Pancreas (tissue), 10 donors: ENCODE measurements at regions not wholly inside any gene's neighbourhood (a gene's known extent, or its start where the extent isn't known, plus 50 kb on each side); places are given as distances from the start of the nearest gene placed in this dataset.

Source experiments
- ATAC-seq, 4 donors: fragments of 200-7000 bp; cut with Tn5 transposase; one replicate each; pipeline versions ENCODE4 v1.8.0 to v1.9.1; 2020; ENCODE audit warnings: mild to moderate bottlenecking in 4 of 4, moderate library complexity in 4 of 4
- DNase-seq, 6 donors: peaks; one replicate each; pipeline ENCODE4 v3.0.0-alpha.2; 2020
- FAIRE-seq: peaks from 2 replicates; lab custom pipeline; 2012; peaks lifted over from hg19 to GRCh38; lab: Jason Lieb, UNC
- H3K27ac ChIP-seq, 4 donors: fragments of 200-600 bp; sonication (generic); 1 replicate in 3 of 4; 2 replicates in 1 of 4; pipeline versions ENCODE4 v1.5.0 to v1.8.0; 2020
- H3K27me3 ChIP-seq, 4 donors: fragments of 200-600 bp; one replicate each; pipeline ENCODE4 v1.8.0; 2021
- H3K36me3 ChIP-seq, 3 donors: fragments of 200-600 bp; sonication (generic) in 1 of 3; one replicate each; pipeline versions ENCODE4 v1.5.0 to v1.8.0; 2020 to 2021
- H3K4me1 ChIP-seq, 3 donors: fragments of 200-600 bp; one replicate each; pipeline ENCODE4 v1.8.0; 2021
- H3K4me3 ChIP-seq, 4 donors: fragments of 200-600 bp; sonication (generic) in 2 of 4; one replicate each; pipeline versions ENCODE4 v1.5.0 to v1.8.0; 2020 to 2021
- H3K9me3 ChIP-seq, 4 donors: fragments of 200-600 bp; one replicate each; pipeline ENCODE4 v1.8.0; 2021
- CTCF ChIP-seq, 4 donors: fragments of 200-600 bp; sonication (generic) in 3 of 4; IDR thresholded peaks; one replicate each; pipeline versions ENCODE4 v1.5.0 to v1.8.0; 2021; ENCODE audit warnings: antibody characterized with exemption in 4 of 4
- WGBS, 2 donors: extraction: QIAGEN DNeasy Blood & Tissue Kit; methylation state at CpG; one replicate each; pipeline ENCODE4 v1.1.7; 2013; 5-methylcytosine and 5-hydroxymethylcytosine counted together
- intact Hi-C, 3 donors: fragments of 100-400 bp; cut with DNase I; formaldehyde crosslinking; loops; one replicate each; pipeline versions ENCODE4 v1.11.1 to v1.14.2; 2022
- donor health status: healthy with polysubstance abuse.
- donor health status: DM: no; HTN: no; CAD: no; lungs with moderate emphysema.
- donor health status: DM: no; HTN: no; CAD: no.
- donor health status: control.
- donor health status: control.
- donor health status: Bipolar disorder and iron deficiency.
- donor health status: DM: yes; HTN: yes; CAD: no.
- donor health status: DM: no; HTN: no; CAD: no.
- donor health status: DM: no; HTN: no; CAD: no.
- donor health status: DM: yes; HTN: yes; CAD: no.

DNA sequence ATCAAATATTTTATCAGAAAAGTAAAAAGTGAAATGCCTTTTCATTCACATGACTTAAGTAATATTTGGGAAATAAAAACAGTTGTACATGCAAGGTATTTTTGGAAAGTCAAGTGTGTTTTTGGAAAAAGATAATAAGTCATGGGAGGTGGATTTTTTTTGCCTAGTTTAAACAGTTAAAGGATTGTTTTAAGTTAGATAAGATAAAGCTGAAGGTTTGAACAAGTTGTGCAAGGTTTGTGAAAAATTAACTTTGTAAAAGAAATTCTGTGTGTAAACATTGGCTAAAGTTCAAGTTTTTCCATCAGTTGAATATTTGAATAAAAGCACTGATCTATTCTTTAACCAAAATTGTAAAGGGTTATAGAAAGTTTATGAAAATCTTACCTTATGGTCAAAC lies 207.9 kb upstream of the RGPD4 start:
- no peak for FAIRE-seq
- Histone ChIP-seq H3K4me1 (no peaks in the 10 kb centered on the region), H3K4me3 (no peak overlapping the region), H3K27me3 (no peaks in the 10 kb centered on the region), H3K9me3 (no peaks in the 10 kb centered on the region), H3K36me3 (no peaks in the 10 kb centered on the region), H3K27ac (no peak overlapping the region)
- no peak for DNase-seq
- intact Hi-C loops: no loop called here
- ATAC-seq: no peak
- no peak for TF ChIP-seq CTCF (IDR thresholded peaks at IDR 0.05)

GRCh38 chr2:107621186-107622165 lies 205.2 kb upstream of the RGPD4 start:
- ATAC-seq: no peak
- no peaks in the 10 kb centered on the region for H3K9me3 ChIP-seq
- no peak overlapping the region for H3K27ac ChIP-seq
- H3K4me3 ChIP-seq: no peak overlapping the region
- intact Hi-C loops: no loop called here
- H3K27me3 ChIP-seq: no peaks in the 10 kb centered on the region
- no peak for TF ChIP-seq CTCF (IDR thresholded peaks at IDR 0.05)
- 67 to 75% methylated on average over 5 of the region's 5 CpGs for WGBS, 2 donors
- H3K36me3 ChIP-seq: no peaks in the 10 kb centered on the region
- no peak for DNase-seq
- no peaks in the 10 kb centered on the region for H3K4me1 ChIP-seq
- no peak for FAIRE-seq

DNA sequence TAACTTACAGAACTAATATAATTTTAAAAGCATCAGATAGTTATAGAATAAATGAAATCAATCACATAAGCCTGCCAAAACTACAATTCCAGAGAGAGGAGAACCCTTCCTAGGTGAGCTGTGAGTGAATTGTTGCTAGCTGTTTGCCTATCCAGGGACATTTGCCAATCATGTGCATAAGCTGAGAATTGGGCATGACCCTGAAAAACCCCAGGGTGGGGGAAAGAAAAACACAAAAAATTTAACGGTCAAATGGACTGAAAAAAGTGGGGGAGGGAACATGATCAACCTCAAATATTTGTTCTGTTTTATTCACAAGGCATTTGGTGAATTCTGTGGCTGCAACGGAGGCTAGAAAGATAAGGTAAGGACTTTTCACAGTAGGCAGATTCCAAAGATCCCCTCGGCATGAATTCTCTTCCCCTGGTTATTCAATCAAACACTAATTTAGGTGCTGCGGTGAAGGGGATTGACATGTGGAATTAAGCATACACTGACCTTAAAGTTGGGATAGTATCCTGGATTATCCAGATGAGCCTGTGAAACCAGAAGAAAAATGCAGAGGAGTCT lies 203.9 kb upstream of the RGPD4 start:
- Histone ChIP-seq H3K9me3 (no peaks in the 10 kb centered on the region), H3K4me3 (no peak overlapping the region), H3K27ac (no peak overlapping the region), H3K4me1 (no peaks in the 10 kb centered on the region), H3K36me3 (no peaks in the 10 kb centered on the region), H3K27me3 (no peaks in the 10 kb centered on the region)
- no peak for FAIRE-seq
- no peak for TF ChIP-seq CTCF (IDR thresholded peaks at IDR 0.05)
- WGBS, 2 donors: 31 to 35% methylated on average over 4 of the region's 4 CpGs
- intact Hi-C loops: no loop called here
- ATAC-seq: no peak
- no peak for DNase-seq

GRCh38 chr2:107625982-107626381 lies 200.7 kb upstream of the RGPD4 start:
- intact Hi-C loops: no loop called here
- no peak for FAIRE-seq

More at GRCh38 chr2:107625982-107626381, 200.7 kb upstream of the RGPD4 start:
- no peaks in the 10 kb centered on the region for H3K36me3 ChIP-seq
- no peaks in the 10 kb centered on the region for H3K27me3 ChIP-seq
- H3K9me3 ChIP-seq: no peaks in the 10 kb centered on the region
- TF ChIP-seq CTCF (IDR thresholded peaks at IDR 0.05): no peak
- H3K27ac ChIP-seq: no peak overlapping the region
- no peak for DNase-seq
- no peaks in the 10 kb centered on the region for H3K4me1 ChIP-seq
- ATAC-seq: no peak
- no peak overlapping the region for H3K4me3 ChIP-seq
